ENCODE measurements at regions not wholly inside any gene's neighbourhood (a gene's known extent, or its start where the extent isn't known, plus 50 kb on each side); places are given as distances from the start of the nearest gene placed in this dataset.

- no peak for TF ChIP-seq ASH2L (IDR thresholded peaks at IDR 0.05; ENCODE audit: borderline replicate concordance, low read depth)
- TF ChIP-seq FOXM1 (IDR thresholded peaks at IDR 0.05; ENCODE audit: low read depth, low read length): no peak
- no peak for TF ChIP-seq SMAD5 (IDR thresholded peaks at IDR 0.05; ENCODE audit: low read depth)
- TF ChIP-seq RB1 (IDR thresholded peaks at IDR 0.05; ENCODE audit: borderline replicate concordance): no peak
- no peak for TF ChIP-seq BHLHE40 (IDR thresholded peaks at IDR 0.05; ENCODE audit: borderline replicate concordance in 1 of 2, low read depth in 2 of 2, low read length in 1 of 2)
- no peak for TF ChIP-seq JUNB (IDR thresholded peaks at IDR 0.05)
- TF ChIP-seq NR2C1 (IDR thresholded peaks at IDR 0.05): no peak
These were observed 58.7 kb upstream of the MAML3 start (continued) for GRCh38 chr4:140212646-140213045.

GRCh38 chr4:140212194-140212593 is 58.2 kb upstream of the MAML3 start:
- ChIA-PET CTCF (no interaction called here), RAD21 (ENCODE audit: unreplicated experiment) (no interaction called here), POLR2A (no interaction called here), SMC1A (ENCODE audit: uncharacterized antibody, unreplicated experiment) (no interaction called here)
- DNase-seq (ENCODE audit: low read depth, low spot score) (no peak), FAIRE-seq (no peak), ATAC-seq (no peak)
- Histone ChIP-seq H3K27me3 (replicated peaks in 1 of 2; ENCODE audit: control insufficient read depth in 2 of 2, insufficient read depth in 2 of 2, low read length in 1 of 2) (peaks cover 0 to 2% of the 10 kb centered on the region in 2 experiments; a peak in 3 of 4 replicates), H3K9ac (ENCODE audit: control insufficient read depth, insufficient read depth, low read length) (no peak overlapping the region), H3K4me3 (no peak overlapping the region), H3K4me1 (ENCODE audit: control insufficient read depth, insufficient read depth, low read length) (no peaks in the 10 kb centered on the region), H3K36me3 (ENCODE audit: control insufficient read depth in 2 of 2, insufficient read depth in 2 of 2, low read length in 1 of 2) (no peaks in the 10 kb centered on the region), H3K9me3 (replicated peaks; ENCODE audit: control insufficient read depth, insufficient read depth, low read length) (no peaks in the 10 kb centered on the region), H4K20me1 (ENCODE audit: control insufficient read depth, insufficient read depth) (no peaks in the 10 kb centered on the region), H3K4me2 (ENCODE audit: control insufficient read depth, insufficient read depth) (no peak overlapping the region), H3K79me2 (ENCODE audit: control insufficient read depth, insufficient read depth, low read length) (no peaks in the 10 kb centered on the region), H2AFZ (ENCODE audit: control insufficient read depth, low read depth, low read length) (no peak overlapping the region), H3K27ac (ENCODE audit: control insufficient read depth, insufficient read depth) (no peak overlapping the region)
- in situ Hi-C loops (cut with MboI): no loop called here
- intact Hi-C loops (cut with micrococcal nuclease; ENCODE audit: unreplicated experiment): no loop called here
- WGBS (ENCODE audit: insufficient coverage, insufficient replicate concordance, low lambda C conversion rate, missing lambda C conversion rate): 36% methylated on average over 2 of the region's 2 CpGs
- no TSS peak for BruUV-seq (replicated peaks)
- TF ChIP-seq CBX3 (IDR thresholded peaks at IDR 0.05; ENCODE audit: borderline replicate concordance, low read depth): no peak
- no peak for TF ChIP-seq CBX5 (IDR thresholded peaks at IDR 0.05; ENCODE audit: low read depth)
- no peak for TF ChIP-seq ATF7 (IDR thresholded peaks at IDR 0.05; ENCODE audit: low read depth)
- TF ChIP-seq RAD51 (IDR thresholded peaks at IDR 0.05): no peak
- TF ChIP-seq, protein P1, sequence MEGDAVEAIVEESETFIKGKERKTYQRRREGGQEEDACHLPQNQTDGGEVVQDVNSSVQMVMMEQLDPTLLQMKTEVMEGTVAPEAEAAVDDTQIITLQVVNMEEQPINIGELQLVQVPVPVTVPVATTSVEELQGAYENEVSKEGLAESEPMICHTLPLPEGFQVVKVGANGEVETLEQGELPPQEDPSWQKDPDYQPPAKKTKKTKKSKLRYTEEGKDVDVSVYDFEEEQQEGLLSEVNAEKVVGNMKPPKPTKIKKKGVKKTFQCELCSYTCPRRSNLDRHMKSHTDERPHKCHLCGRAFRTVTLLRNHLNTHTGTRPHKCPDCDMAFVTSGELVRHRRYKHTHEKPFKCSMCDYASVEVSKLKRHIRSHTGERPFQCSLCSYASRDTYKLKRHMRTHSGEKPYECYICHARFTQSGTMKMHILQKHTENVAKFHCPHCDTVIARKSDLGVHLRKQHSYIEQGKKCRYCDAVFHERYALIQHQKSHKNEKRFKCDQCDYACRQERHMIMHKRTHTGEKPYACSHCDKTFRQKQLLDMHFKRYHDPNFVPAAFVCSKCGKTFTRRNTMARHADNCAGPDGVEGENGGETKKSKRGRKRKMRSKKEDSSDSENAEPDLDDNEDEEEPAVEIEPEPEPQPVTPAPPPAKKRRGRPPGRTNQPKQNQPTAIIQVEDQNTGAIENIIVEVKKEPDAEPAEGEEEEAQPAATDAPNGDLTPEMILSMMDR (IDR thresholded peaks at IDR 0.05 in 2 of 3, conservative IDR thresholded peaks at IDR 0.05 in 1 of 3; ENCODE audit: control insufficient read depth in 2 of 3, extremely low read depth in 1 of 3, insufficient read depth in 1 of 3, low read depth in 3 of 3, low read length in 3 of 3): no peak
- TF ChIP-seq, protein P2, sequence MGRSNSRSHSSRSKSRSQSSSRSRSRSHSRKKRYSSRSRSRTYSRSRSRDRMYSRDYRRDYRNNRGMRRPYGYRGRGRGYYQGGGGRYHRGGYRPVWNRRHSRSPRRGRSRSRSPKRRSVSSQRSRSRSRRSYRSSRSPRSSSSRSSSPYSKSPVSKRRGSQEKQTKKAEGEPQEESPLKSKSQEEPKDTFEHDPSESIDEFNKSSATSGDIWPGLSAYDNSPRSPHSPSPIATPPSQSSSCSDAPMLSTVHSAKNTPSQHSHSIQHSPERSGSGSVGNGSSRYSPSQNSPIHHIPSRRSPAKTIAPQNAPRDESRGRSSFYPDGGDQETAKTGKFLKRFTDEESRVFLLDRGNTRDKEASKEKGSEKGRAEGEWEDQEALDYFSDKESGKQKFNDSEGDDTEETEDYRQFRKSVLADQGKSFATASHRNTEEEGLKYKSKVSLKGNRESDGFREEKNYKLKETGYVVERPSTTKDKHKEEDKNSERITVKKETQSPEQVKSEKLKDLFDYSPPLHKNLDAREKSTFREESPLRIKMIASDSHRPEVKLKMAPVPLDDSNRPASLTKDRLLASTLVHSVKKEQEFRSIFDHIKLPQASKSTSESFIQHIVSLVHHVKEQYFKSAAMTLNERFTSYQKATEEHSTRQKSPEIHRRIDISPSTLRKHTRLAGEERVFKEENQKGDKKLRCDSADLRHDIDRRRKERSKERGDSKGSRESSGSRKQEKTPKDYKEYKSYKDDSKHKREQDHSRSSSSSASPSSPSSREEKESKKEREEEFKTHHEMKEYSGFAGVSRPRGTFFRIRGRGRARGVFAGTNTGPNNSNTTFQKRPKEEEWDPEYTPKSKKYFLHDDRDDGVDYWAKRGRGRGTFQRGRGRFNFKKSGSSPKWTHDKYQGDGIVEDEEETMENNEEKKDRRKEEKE (IDR thresholded peaks at IDR 0.05): no peak
- TF ChIP-seq TCF7 (IDR thresholded peaks at IDR 0.05; ENCODE audit: borderline replicate concordance): no peak
- TF ChIP-seq ZNF207 (IDR thresholded peaks at IDR 0.05; ENCODE audit: borderline replicate concordance): no peak
- TF ChIP-seq BHLHE40 (IDR thresholded peaks at IDR 0.05; ENCODE audit: borderline replicate concordance in 1 of 2, low read depth in 2 of 2, low read length in 1 of 2): no peak
- TF ChIP-seq SPI1 (IDR thresholded peaks at IDR 0.05; ENCODE audit: borderline replicate concordance, insufficient read depth, low read depth, low read length): no peak
- no peak for TF ChIP-seq NFXL1 (IDR thresholded peaks at IDR 0.05; ENCODE audit: borderline replicate concordance)
- TF ChIP-seq JUND (IDR thresholded peaks at IDR 0.05; ENCODE audit: low read depth, low read length): no peak
- no peak for TF ChIP-seq MYC (IDR thresholded peaks at IDR 0.05; ENCODE audit: insufficient read depth, insufficient read length, insufficient replicate concordance, low read length, severe bottlenecking)
- no peak for TF ChIP-seq POU2F2 (IDR thresholded peaks at IDR 0.05; ENCODE audit: borderline replicate concordance, low read depth, low read length)

Data from GM12878 (cell line).